ENCODE measurements at regions not wholly inside any gene's neighbourhood (a gene's known extent, or its start where the extent isn't known, plus 50 kb on each side); places are given as distances from the start of the nearest gene placed in this dataset.
"Not testable (repeated sequence)": the region's sequence is repeated elsewhere in the genome, so short reads cannot be mapped to it uniquely, and the experiment has no call there.

DNA sequence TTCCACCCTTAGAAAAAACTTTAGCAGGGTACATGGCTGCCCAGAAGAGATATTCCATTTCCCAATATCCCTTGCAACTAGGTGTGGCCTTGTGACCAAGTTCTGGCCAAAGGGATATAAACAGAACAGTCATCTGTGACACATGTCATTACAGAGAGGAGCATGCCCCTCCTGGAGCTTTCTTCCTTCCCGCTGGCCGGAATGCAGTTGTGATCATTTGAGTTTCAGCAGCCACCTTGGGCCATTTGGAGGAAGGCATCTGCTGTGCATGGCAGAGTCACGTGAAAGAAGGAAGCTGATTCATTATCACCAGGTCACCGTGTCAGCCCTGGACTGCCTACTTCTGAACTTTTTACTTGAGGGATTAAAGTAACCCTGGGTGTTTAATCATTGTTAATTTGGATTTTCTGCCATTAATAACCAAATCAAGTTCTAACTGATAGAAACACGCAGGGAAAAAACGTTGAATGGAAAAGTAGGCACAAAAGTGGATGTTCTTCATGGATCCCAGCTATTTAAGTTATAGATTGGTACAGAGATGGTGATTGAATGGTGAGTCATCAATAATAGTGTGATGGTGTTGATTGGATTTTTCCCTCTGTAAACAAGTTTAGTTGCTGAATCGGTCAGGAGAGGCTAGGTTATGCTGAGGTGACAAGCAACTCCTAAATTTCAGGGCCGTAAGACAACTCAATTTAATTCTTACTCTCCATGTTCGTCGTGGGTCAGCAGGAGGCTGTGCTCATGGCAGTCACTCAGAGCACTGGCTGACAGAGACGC, 80.7 kb upstream of the CCDC167 start:
- DNase-seq, result no peak

DNA sequence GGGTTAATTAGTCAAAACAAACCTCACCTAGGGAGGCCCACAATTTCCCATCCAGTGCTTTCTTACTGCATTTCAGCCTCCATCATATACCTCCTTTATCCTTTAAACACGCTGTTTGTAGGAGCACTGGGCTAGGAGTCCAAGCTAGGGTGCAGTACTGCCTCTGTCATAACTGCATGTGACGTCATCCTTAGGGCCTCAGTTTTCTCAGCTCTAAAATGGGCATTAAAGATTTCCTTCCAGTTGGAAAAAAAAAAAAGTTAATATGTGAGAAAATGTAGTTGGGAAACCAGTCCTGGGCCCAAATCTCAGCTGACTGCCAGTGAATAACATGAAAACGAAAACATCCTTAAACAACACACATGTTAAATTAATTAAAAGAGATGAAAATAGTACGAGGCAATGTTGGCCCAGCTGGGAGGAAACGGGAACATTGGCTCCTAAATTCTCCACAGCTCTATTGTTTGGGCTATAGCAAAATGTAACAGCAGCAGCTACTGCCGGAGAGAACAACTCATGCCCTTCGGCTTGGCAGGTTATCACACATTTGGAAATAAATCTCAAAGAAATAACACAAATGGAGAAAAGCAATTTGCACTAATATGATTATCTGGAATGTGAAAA, 79.9 kb upstream of the CCDC167 start:
- no peak for DNase-seq

GRCh38 chr6:37578104-37578503, 78.4 kb upstream of the CCDC167 start:
- DNase-seq, result no peak

DNA sequence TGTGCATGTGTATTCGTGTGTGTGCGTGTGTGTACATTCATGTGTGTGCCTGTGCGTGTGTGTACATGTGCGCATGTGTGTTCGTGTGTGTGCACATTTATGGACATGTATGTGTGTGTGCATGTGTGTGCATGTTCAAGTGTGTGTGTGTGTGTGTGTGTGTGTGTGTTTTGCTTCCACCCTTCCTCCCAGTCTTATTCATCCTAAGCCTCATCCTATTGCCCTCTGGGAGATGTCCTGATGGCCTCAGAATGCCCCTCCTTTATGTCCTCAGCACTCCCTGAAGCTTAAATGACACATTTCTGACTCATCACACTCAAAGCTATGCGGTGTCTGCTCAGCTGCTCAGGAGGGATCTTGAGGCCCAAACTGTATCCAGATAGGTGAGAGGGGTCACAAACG, 76.6 kb upstream of the CCDC167 start:
- DNase-seq, result no peak

- DNase-seq, result peak; percentile 78
Measured at GRCh38 chr6:37575221-37575620, 75.5 kb upstream of the CCDC167 start.

DNA sequence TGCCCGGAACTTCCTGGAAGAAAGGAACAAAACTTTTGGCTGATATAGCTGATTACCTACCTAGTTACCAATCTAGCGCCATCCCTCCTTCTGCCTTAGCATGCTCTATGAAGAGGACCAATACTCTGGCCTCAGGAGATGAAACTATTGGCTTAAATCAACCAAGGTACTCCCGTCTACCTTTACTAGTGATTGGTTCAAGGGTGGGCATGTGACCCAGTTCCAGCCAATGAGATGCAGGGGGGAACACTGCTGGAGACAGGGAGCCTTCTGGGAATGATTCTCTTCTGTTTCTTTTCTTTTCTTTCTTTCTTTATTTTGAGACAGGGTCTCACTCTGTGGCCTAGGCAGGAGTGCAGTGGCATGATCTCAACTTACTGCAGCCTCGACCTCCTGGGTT, 72.6 kb upstream of the CCDC167 start:
- DNase-seq, result no peak

- DNase-seq, result peak; percentile 78
Measured at GRCh38 chr6:37570482-37571133, 70.9 kb upstream of the CCDC167 start.

GRCh38 chr6:37569743-37570481, 70.2 kb upstream of the CCDC167 start:
- DNase-seq, result no peak

GRCh38 chr6:37569317-37569716, 69.6 kb upstream of the CCDC167 start:
- DNase-seq, result no peak

DNA sequence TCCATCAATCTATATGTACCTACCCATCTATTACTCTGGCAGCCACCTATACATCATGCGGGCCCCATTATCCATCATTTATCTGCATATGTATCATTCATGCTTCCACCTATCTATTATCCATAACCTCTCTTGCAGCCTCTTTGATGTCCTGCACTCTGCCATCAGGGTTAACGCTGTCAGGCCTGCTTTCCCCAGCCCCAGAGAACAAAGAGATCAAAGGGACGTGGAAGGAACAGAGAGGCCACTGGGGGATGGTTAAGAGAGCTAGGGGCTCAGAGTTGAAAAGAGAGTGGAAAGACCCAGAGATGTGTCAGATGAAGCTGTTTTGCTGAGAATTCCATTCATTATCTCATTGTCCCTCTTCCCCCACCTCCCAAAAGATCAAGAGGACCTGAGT, 67.3 kb upstream of the CCDC167 start:
- no peak for DNase-seq

DNA sequence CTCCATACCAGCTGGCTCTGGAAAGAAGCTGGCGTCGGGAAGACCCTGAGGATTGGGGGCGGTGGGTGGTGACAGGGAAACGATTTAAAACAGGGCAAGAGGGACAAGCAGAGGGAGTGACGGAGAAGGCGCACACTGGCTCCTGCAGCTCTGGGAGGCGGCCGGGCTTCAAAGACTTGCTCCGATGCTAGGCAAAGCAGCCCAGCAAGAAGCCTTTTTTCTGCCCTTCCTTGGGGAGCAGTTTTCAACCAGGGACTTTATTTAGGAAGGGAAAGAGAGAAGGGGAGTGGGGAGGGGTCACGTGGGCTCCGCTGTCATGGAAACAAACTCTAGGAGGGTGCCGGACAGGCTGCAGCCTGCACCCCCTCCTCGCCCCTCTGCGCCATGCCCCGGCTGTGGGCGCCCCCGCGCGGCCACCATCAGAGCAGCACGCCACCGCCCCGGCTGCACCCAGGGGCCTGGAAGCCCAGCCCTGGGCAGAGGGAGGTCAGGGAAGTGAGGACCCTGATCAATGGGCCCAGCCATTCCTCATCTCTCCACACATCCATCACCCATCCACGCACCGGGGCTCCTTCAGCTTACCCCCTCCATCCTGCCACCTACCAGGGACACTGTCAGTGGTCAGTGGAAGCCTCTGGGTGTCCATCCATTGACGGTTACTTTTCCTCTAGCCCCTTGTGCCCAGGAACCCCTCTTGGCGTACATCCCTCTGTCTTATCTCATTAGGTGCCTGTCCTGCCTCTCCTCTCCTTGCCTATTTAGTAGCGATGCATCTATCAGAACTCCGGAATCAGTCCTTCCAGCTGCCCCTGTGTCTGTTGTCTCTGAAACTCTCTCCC, 66.6 kb upstream of the CCDC167 start:
- DNase-seq, result peak; percentile 92

GRCh38 chr6:37565267-37566110, 65.8 kb upstream of the CCDC167 start:
- DNase-seq, result peak; percentile 92

DNA sequence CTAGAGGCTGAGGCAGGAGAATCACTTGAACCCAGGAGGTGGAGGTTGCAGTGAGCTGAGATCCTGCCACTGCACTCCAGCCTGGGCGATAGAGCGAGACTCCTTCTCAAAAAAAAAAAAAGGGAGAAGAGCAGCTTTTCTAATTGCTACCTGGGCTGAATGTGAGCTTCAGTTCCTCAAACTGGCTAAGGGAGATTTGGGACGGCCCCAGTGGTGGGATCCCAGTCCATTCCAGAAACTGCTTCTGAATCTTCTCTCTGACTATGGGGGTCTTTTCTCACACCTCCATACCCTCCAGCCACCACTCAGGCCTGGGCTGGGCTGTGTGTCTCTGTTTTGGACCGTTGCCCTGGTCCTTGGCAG, 63.2 kb upstream of the CCDC167 start:
- not testable (repeated sequence) for DNase-seq

GRCh38 chr6:37561361-37561760, 61.7 kb upstream of the CCDC167 start:
- no peak for DNase-seq

DNA sequence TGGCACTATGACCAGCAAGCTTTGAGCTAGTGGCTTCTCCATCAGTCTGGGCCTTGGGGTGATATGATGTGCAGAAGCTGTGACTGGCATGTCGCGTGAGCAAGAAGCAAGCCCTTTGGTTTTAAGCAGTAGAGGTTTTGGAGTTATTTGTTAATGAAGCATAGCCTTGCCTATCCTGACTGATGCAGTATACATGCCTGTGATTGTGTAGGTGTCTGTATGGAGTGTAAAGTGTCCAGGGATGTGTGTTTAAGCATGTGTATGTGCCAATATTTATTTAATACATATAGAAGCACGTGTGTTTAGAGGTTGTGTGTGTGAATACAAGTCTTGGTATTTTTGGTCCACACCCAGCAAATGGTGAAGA, 61.0 kb upstream of the CCDC167 start:
- no peak for DNase-seq

- DNase-seq, result no peak
Measured at GRCh38 chr6:37559501-37559900, 59.8 kb upstream of the CCDC167 start.

DNA sequence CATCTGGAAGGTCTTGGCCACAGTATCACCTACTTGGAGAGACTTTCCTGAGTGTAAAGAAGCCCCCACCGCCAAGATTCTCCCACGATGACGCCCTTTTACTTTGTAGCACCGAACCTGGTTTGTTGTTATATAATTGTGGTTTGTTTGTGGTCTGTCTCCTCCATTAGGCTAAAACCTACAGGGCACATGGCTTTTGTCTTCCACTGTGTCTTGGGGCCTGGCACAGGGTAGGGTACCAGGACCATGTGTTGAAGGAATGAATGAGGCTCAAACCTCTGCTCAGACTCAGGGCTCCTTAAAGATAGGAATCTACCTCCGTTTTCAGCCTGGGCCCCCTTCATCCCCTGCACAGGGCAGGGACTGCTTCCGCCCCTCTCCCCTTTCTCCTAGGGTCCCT, 59.4 kb upstream of the CCDC167 start:
- DNase-seq, result no peak

DNA sequence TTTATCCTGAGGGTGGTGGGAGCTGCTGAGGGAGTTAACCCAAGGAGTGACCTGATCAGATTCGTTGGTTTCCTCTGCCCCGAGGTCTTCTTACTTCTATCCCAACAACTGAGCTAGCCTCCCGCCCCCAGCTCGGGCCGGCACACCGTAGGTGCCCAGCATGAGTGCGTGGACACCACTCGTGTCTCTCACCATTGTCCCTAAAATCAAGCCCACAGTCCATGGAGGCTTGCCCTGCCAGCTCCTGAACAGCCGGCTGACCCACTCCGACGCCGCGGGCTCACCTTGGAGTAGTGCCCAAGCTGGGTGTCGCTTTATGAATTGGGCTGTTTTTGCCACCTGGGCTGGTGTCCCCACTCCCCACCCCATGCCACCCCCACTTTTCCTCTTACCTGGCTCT, 59.0 kb upstream of the CCDC167 start:
- DNase-seq, result no peak

GRCh38 chr6:37558168-37558567, 58.5 kb upstream of the CCDC167 start:
- DNase-seq, result no peak

DNA sequence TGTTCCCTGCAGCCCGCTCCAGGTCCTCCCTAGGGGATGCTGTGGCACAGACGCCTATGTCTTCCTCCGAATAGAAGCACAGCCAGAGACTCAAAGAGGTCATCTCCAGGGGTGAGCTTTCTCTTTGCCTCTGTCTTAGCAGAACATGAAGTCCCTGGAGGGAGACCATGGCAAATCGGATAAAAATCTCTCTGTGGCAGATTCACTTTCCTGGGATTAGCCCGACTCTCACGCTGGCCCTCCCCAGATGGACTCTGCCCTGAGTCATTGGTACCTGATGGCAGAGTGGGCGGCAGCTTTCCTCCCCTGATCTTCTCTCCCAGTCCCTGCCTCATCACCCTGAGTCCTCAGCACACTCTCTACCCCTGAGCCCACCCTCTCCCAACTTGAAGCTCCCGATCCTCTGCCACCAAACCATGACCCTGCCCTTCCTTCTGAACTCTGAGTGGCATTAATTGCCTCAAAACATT, 58.0 kb upstream of the CCDC167 start:
- no peak for DNase-seq

DNA sequence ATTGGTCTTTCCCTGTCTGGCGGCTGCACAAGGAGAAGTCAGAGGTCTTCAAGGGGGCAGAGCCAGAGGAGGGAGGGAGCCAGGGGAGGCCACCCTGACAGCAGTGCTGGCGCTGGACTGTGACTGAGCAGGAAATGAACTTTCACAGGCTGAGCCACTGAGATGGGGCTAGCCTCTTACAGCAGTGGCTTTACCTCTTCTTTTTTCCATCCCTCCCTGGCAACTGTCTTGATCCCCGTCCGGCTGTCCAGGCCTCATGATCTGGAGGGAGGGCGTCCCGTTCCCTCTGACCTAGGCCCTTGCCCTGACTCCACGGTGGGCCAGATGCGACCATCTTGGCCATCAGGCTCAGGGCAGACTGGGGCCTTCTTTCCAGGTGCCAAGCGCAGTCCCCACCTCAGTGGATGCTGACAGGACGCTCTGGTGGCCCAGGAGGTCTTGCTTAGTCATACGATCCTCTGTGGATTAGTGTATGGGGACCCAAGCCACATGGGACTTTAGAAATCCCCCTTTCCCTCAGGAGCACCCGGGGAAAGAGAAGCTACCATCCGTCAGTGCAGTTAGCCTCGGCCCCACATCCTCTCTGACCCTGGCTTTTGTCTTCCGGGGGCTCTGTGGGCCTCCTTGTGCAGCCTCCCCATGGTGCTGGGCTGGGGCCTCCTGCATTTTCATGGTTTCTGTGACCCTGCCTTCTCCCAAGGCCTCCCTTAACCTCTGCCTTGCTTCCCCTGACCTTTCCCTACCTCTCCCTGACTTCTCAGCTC, 57.4 kb upstream of the CCDC167 start:
- DNase-seq, result no peak
